Left cardiac atrium (tissue), 4 donors: ENCODE measurements at regions not wholly inside any gene's neighbourhood (a gene's known extent, or its start where the extent isn't known, plus 50 kb on each side); places are given as distances from the start of the nearest gene placed in this dataset.
"Not testable (repeated sequence)": the region's sequence is repeated elsewhere in the genome, so short reads cannot be mapped to it uniquely, and the experiment has no call there.

Source experiments
- ATAC-seq, 2 donors: fragments of 200-7000 bp; cut with Tn5 transposase; one replicate each; pipeline ENCODE4 v1.9.1; 2020; ENCODE audit warnings: mild to moderate bottlenecking in 2 of 2, moderate library complexity in 2 of 2
- DNase-seq: peaks from one replicate; pipeline ENCODE4 v3.0.0-alpha.2; 2020
- intact Hi-C, 2 donors: fragments of 100-400 bp; cut with DNase I; formaldehyde crosslinking; loops; one replicate each; pipeline versions ENCODE4 v1.14.1 to v1.15.1; 2022 to 2023
- donor health status: DM: no; HTN: yes; CAD: no.
- donor health status: DM: no; HTN: yes; CAD: no; lungs with severe emphysema.
- donor health status: DM: yes; HTN: yes; CAD: no.
- donor health status: Dilated cardiomyopathy.

GRCh38 chr6:70360921-70361320 lies 52.4 kb upstream of the FAM135A start:
- intact Hi-C loops, DNase-seq, ATAC-seq: not testable (repeated sequence)

GRCh38 chr6:70353448-70353847 lies 50.6 kb upstream of the COL9A1 start:
- DNase-seq (no peak), ATAC-seq (peak in 1 of 2 donors; percentile 65)
- intact Hi-C loops = no loop called here
